ENCODE measurements at regions not wholly inside any gene's neighbourhood (a gene's known extent, or its start where the extent isn't known, plus 50 kb on each side); places are given as distances from the start of the nearest gene placed in this dataset.
"Not testable (repeated sequence)": the region's sequence is repeated elsewhere in the genome, so short reads cannot be mapped to it uniquely, and the experiment has no call there.

DNA sequence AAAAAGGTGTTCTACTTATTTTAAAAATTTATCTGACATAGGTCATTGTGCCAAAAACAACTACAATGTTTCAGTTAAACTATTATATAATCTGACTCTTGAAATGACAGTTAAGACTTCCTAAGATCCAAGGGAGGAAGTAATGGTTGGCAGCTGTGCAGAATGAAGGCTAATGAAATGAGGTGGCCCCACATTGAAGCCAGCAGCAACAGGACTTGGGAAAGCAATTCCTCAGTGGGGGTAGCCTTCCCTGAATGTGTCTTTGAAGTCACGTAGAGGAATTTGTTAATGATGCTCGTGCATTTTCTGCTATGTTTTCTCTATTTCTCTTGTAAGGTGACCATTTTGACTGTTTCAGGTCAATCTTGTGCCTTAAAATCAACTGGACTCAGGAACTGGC, 162.4 kb upstream of the DAAM1 start:
- ATAC-seq (no peak), DNase-seq (no peak)
- no peak overlapping the region for H3K4me3 Mint-ChIP-seq
- H3K27ac Mint-ChIP-seq = no peak overlapping the region
- no peaks in the 10 kb centered on the region for H3K36me3 Mint-ChIP-seq
- H3K27me3 Mint-ChIP-seq = peaks cover 18% of the 10 kb centered on the region
- CTCF ChIA-PET = no interaction called here
- peaks cover 4% of the 10 kb centered on the region for H3K4me1 Mint-ChIP-seq
- H3K9me3 Mint-ChIP-seq (ENCODE audit: low read depth) = no peaks in the 10 kb centered on the region

DNA sequence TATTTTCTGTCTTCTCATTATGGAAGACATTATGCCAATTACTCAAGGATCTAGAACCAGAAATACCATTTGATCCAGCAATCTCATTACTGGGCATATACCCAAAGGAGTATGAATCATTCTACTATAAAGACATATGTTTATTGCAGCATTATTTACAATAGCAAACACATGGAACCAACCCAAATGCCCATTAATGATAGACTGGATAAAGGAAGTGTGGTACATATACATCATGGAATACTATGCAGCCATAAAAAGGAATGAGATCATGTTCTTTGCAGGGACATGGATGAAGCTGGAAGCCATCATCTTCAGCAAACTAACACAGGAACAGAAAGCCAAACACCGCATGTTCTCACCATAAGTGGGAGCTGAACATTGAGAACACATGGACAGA, 161.8 kb upstream of the DAAM1 start:
- H3K4me1 Mint-ChIP-seq; H3K4me3 Mint-ChIP-seq; ATAC-seq; DNase-seq; H3K36me3 Mint-ChIP-seq; CTCF ChIA-PET; H3K27ac Mint-ChIP-seq; H3K9me3 Mint-ChIP-seq (ENCODE audit: low read depth): not testable (repeated sequence)
- H3K27me3 Mint-ChIP-seq = peaks cover 18% of the 10 kb centered on the region

DNA sequence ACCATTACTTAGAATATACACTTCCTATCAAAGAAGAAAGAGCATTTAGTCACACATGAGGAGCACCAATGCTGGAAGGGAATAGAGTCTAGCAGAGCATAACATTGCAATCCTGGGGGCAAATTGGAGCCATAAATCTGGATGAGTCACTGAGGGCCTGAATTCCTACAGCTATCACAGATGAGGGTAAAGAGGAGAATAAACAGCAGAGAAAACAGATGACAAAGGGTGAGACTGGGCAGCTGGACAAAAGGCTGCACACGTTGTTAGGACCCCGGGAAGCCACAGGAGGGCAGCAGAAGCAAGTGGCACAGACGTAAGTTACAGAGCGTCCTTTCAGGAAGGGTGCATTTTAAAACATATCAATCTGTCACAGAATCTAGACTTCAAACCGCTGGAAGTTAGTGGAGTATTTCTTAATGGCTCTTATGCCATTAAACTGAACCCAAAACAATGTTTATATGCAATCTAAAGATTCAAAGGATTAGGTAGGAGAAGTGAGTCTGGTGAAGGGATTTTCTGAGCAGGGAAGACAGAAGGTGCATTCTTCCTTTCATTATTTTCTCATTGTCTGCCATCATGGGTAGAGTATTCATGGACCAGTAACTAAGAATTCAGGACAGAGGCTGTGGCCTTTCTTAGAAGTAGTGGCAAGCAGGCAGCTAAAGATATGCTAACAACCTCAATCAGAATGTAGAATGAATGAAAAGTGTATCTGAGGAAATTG, 159.8 kb upstream of the DAAM1 start:
- CTCF ChIA-PET = interaction anchor here (0.6 to 1.2 kb wide), 2 partner anchors 412 to 584 kb away, joined by 3 read pairs; no protein-coding TSS in a partner anchor
- DNase-seq = peak; percentile 52
- H3K27ac Mint-ChIP-seq = no peak overlapping the region
- peaks cover 4% of the 10 kb centered on the region for H3K4me1 Mint-ChIP-seq
- H3K36me3 Mint-ChIP-seq = no peaks in the 10 kb centered on the region
- H3K9me3 Mint-ChIP-seq (ENCODE audit: low read depth) = no peaks in the 10 kb centered on the region
- peak overlapping the region; percentile 3 for H3K4me3 Mint-ChIP-seq
- H3K27me3 Mint-ChIP-seq = peaks cover 15% of the 10 kb centered on the region
- ATAC-seq = peak; percentile 76

DNA sequence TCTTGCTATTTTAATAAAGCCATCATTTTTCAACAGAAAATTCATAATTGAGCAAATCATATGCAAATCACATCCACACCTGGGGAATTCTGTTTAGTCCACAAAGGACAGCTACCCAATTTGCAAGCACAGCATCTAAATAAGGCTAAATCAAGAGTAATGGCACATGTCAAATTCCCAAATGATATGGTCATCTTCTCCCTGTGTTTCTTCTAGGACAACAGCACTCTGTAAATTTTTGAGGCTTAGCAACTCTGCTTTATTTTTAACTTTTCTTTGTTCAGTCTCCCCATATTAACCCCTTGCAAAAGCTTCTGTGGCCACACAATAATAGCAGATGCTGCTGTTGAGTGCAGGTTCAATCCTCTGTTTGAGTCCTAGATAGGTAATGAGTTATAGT, 155.6 kb upstream of the DAAM1 start:
- peaks cover 8% of the 10 kb centered on the region for H3K27me3 Mint-ChIP-seq
- CTCF ChIA-PET = no interaction called here
- H3K4me1 Mint-ChIP-seq = peaks cover 4% of the 10 kb centered on the region
- no peak overlapping the region for H3K27ac Mint-ChIP-seq
- no peak overlapping the region for H3K4me3 Mint-ChIP-seq
- H3K36me3 Mint-ChIP-seq = no peaks in the 10 kb centered on the region
- no peak for ATAC-seq
- DNase-seq = no peak
- no peaks in the 10 kb centered on the region for H3K9me3 Mint-ChIP-seq (ENCODE audit: low read depth)

DNA sequence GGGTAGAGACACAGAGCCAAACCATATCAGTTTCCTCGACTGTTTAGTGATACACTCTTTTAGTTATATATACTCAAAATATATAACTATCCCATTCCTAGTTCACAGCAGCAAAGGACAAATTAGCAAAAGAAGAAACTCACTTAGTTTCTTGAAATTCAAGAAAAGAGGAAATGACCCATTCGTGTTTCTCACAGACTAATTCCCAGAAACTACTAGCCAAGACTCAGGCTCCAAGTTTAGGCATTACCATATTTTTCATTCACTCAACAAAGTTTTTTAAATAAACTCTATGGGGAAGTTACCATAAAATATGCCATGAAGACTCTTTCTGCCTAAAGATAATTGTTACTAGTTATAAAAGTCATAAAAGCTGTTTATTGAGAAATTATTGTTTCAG, 152.3 kb upstream of the DAAM1 start:
- H3K36me3 Mint-ChIP-seq = no peaks in the 10 kb centered on the region
- no peaks in the 10 kb centered on the region for H3K9me3 Mint-ChIP-seq (ENCODE audit: low read depth)
- H3K27me3 Mint-ChIP-seq = peaks cover 5% of the 10 kb centered on the region
- CTCF ChIA-PET = no interaction called here
- no peak overlapping the region for H3K27ac Mint-ChIP-seq
- H3K4me3 Mint-ChIP-seq = no peak overlapping the region
- no peaks in the 10 kb centered on the region for H3K4me1 Mint-ChIP-seq
- ATAC-seq = no peak
- DNase-seq = no peak

DNA sequence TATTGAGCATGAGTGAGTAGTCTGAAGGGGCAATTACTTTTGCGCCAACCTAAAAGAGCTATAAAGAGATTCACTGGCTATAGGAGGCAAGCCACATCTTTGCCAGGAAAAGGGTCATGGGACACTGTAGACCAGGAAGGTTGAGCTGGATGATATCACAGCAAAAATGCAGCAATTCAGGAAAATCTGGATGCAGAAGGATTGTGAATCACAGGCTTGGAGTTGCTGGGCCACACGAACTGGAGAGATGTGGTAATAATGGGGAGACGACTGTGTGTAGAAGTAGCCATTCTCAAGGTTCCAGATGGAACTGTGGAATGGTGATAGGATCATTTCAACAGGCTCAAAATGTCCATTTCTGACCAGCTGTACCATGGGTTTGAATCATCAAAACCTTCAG, 151.4 kb upstream of the DAAM1 start:
- no peaks in the 10 kb centered on the region for H3K36me3 Mint-ChIP-seq
- no peaks in the 10 kb centered on the region for H3K4me1 Mint-ChIP-seq
- CTCF ChIA-PET = no interaction called here
- DNase-seq (no peak), ATAC-seq (no peak)
- peaks cover 5% of the 10 kb centered on the region for H3K27me3 Mint-ChIP-seq
- no peaks in the 10 kb centered on the region for H3K9me3 Mint-ChIP-seq (ENCODE audit: low read depth)
- H3K27ac Mint-ChIP-seq = no peak overlapping the region
- H3K4me3 Mint-ChIP-seq = no peak overlapping the region

DNA sequence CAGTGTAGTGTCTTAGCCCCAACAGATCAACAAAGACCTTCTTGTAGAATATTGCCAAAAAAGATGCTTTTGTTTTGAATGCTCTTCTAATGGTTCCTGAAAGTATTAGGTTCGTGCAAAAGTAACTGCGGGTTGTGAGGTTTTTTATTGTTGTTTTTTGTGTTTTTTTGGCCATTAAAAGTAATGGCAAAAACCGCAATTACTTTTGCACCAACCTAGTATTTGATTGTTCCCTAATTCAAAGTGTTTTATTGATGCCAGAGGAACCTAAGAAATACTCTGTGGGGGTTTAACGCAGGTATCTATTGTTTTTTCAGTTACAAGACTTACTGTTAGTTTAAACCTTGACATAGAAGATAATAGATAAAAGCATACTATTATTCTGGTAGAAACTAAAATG, 150.8 kb upstream of the DAAM1 start:
- Mint-ChIP-seq H3K27ac (no peak overlapping the region), H3K9me3 (ENCODE audit: low read depth) (no peaks in the 10 kb centered on the region), H3K36me3 (no peaks in the 10 kb centered on the region), H3K27me3 (peaks cover 5% of the 10 kb centered on the region), H3K4me3 (no peak overlapping the region), H3K4me1 (no peaks in the 10 kb centered on the region)
- DNase-seq (no peak), ATAC-seq (no peak)
- CTCF ChIA-PET = no interaction called here

DNA sequence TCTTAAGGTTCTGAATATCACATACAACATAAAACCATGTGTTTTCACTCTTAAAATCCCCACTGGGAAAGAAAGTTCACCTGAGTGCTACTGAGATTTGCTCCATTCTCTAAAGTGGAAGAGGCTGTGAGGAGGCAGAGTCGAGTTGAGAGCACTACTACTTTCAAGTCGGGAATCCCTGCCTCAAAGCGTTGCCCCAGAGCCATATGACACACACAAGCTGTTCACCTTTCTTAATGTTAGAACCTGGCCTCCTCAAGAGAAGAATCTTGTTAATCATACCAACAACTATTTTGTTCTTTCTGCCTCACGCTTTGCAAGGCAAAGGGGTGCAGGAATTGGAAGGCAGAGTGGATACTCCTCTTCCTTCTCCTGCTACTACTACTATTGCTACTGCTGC, 149.7 kb upstream of the DAAM1 start:
- no peak for ATAC-seq
- Mint-ChIP-seq H3K27ac (no peak overlapping the region), H3K4me1 (no peaks in the 10 kb centered on the region), H3K4me3 (no peak overlapping the region), H3K27me3 (peaks cover 5% of the 10 kb centered on the region), H3K36me3 (no peaks in the 10 kb centered on the region), H3K9me3 (ENCODE audit: low read depth) (no peaks in the 10 kb centered on the region)
- CTCF ChIA-PET = no interaction called here
- no peak for DNase-seq

DNA sequence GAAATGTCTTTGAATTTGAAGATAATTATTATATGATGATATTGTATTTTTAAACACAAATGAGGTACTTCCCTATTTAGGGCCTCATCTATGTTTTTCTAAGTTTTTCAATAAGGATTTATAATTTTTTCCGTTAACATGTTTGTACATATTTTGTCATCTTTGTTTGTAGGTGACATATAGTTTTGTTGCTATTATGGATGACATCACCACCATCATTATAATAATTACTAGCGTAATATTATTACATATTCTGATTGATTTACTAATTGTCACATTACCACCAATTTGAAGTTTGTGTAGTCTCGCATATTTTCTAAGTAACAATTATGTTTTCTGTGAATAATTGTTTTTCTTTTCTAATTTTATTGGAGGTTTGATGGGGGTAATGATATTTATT, 147.2 kb upstream of the DAAM1 start:
- CTCF ChIA-PET = no interaction called here
- DNase-seq (no peak), ATAC-seq (no peak)
- peaks cover 2% of the 10 kb centered on the region for H3K27me3 Mint-ChIP-seq
- H3K4me3 Mint-ChIP-seq = no peak overlapping the region
- no peaks in the 10 kb centered on the region for H3K4me1 Mint-ChIP-seq
- no peaks in the 10 kb centered on the region for H3K36me3 Mint-ChIP-seq
- no peaks in the 10 kb centered on the region for H3K9me3 Mint-ChIP-seq (ENCODE audit: low read depth)
- no peak overlapping the region for H3K27ac Mint-ChIP-seq

DNA sequence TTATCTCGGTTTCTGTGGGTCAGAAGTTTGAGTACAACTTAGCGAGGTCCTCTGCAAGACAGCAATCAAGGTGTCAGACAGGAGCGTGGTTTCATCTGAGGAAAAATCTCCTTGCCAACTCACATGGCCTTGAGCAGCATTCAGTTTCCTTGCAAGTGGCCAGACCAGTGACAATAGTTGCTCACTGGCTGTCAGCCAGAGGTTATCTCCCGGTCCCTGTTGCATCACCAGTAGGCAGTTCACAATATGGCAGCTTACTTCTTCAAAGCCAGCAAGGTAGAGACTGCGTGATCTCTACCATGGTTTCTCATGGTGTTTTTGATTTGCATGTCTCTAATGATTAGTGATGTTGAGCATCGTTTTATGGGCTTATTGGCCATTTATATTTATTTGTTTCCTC, 143.8 kb upstream of the DAAM1 start:
- Mint-ChIP-seq H3K27me3 (peaks cover 13% of the 10 kb centered on the region), H3K36me3 (no peaks in the 10 kb centered on the region), H3K4me3 (no peak overlapping the region), H3K9me3 (ENCODE audit: low read depth) (no peaks in the 10 kb centered on the region), H3K4me1 (no peaks in the 10 kb centered on the region), H3K27ac (no peak overlapping the region)
- ATAC-seq (no peak), DNase-seq (no peak)
- CTCF ChIA-PET = no interaction called here

DNA sequence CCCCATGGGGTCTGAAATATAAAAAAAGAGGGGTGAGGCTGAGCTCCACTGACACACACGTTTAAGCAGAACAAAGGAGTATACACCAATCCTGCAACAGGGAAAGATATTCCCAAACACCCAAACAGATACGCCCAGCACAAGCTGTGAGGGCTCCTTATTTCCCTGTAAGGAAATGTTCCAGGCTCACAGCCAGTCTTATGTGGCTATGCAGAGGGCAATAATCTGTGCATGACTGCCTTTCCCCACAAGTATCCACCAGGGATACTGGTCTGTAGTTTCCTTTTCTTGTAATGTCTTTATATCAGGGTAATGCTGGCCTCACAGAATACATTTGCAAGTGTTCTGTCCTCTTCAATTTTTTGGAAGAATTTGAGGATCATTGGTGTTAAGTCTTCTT, 141.7 kb upstream of the DAAM1 start:
- no peak overlapping the region for H3K4me3 Mint-ChIP-seq
- CTCF ChIA-PET = no interaction called here
- H3K9me3 Mint-ChIP-seq (ENCODE audit: low read depth) = peaks cover 2% of the 10 kb centered on the region
- no peaks in the 10 kb centered on the region for H3K4me1 Mint-ChIP-seq
- no peak overlapping the region for H3K27ac Mint-ChIP-seq
- H3K27me3 Mint-ChIP-seq = peaks cover 20% of the 10 kb centered on the region
- DNase-seq = no peak
- no peaks in the 10 kb centered on the region for H3K36me3 Mint-ChIP-seq
- no peak for ATAC-seq

DNA sequence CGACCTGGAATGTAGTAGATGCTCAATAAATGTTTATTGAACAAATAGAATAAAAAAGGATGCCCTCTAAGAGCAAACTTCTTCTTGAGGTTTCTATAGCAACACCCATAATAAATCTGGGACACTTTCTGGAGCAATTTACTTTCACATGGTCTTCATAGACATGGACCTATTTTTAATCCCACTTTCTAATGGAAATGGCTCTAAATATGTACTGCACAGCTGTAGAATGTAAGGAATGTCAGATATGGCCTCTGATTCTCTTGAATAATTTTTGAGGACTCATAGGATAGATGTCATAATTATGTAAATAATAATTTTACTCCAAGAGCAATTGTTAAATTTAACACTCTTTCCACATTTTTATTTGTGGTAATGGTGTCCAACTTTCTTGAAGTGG, 133.5 kb upstream of the DAAM1 start:
- no peaks in the 10 kb centered on the region for H3K4me1 Mint-ChIP-seq
- no peaks in the 10 kb centered on the region for H3K36me3 Mint-ChIP-seq
- no peak overlapping the region for H3K27ac Mint-ChIP-seq
- DNase-seq (no peak), ATAC-seq (no peak)
- H3K4me3 Mint-ChIP-seq = no peak overlapping the region
- peaks cover 5% of the 10 kb centered on the region for H3K9me3 Mint-ChIP-seq (ENCODE audit: low read depth)
- CTCF ChIA-PET = interaction anchor here (1.1 to 1.2 kb wide), 2 partner anchors 11 to 554 kb away, joined by 4 to 5 read pairs; no protein-coding TSS in a partner anchor
- peaks cover 7% of the 10 kb centered on the region for H3K27me3 Mint-ChIP-seq

DNA sequence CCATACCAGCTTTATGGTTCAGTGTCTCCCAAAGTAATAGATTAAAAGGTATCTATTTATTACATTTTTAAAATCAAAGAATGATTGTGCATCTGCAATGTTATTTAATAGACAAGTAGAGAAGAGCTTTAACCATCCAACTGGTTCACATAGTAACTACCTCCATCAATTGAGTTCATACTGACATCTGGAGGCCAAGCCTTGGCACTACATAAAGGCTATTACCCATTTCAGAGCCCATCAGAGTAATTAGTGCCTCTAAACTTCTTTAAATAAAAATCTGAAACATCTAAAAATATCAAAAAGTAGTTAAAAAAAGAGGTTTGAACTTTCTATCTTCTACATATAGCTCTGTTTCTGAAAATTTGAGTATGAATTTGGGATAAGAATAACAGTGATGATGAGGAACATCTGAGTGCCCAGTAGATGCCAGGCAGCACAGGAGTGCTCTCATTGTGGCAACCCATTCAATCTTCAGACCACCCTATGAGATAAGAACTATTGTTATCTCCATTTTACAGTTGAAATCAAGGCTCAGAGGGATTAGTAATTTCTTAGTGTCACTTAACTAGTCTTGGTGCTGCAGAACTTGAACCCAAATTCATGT, 132.9 kb upstream of the DAAM1 start:
- DNase-seq (no peak), ATAC-seq (no peak)
- Mint-ChIP-seq H3K4me1 (no peaks in the 10 kb centered on the region), H3K27ac (no peak overlapping the region), H3K4me3 (no peak overlapping the region), H3K9me3 (ENCODE audit: low read depth) (peaks cover 5% of the 10 kb centered on the region), H3K36me3 (no peaks in the 10 kb centered on the region), H3K27me3 (peaks cover 5% of the 10 kb centered on the region)
- CTCF ChIA-PET = interaction anchor here (1.1 to 1.2 kb wide), 2 partner anchors 11 to 554 kb away, joined by 4 to 5 read pairs; no protein-coding TSS in a partner anchor

DNA sequence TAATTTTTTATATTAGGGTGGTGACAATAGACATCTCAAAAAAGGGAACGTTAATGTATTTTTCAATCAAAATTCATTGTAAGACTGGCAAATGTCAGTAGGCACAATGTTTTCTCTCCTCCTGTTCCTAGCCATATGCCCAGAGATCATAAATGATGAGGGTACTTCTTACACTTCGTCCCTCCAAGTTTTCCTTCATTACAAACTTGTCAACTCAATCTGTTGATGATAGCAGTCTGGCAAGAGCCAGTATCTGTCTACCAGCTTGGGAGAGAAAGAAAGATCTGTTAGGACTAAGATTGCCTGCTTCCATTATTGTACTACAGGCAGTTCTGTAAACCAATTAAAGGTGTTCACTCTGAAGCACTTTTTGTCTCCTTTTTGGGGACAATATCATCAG, 130.9 kb upstream of the DAAM1 start:
- H3K4me3 Mint-ChIP-seq = no peak overlapping the region
- CTCF ChIA-PET = no interaction called here
- DNase-seq = no peak
- no peak overlapping the region for H3K27ac Mint-ChIP-seq
- ATAC-seq = no peak
- no peaks in the 10 kb centered on the region for H3K9me3 Mint-ChIP-seq (ENCODE audit: low read depth)
- H3K36me3 Mint-ChIP-seq = no peaks in the 10 kb centered on the region
- H3K27me3 Mint-ChIP-seq = peaks cover 7% of the 10 kb centered on the region
- H3K4me1 Mint-ChIP-seq = no peaks in the 10 kb centered on the region

Measured in activated CD8-positive, alpha-beta memory T cell treated with anti-CD3 and anti-CD28 coated beads, Interleukin-2, amount 10 ng/mL, durations not matched to agents 7 days and 5 days (primary cell).